ENCODE measurements at regions not wholly inside any gene's neighbourhood (a gene's known extent, or its start where the extent isn't known, plus 50 kb on each side); places are given as distances from the start of the nearest gene placed in this dataset.

DNA sequence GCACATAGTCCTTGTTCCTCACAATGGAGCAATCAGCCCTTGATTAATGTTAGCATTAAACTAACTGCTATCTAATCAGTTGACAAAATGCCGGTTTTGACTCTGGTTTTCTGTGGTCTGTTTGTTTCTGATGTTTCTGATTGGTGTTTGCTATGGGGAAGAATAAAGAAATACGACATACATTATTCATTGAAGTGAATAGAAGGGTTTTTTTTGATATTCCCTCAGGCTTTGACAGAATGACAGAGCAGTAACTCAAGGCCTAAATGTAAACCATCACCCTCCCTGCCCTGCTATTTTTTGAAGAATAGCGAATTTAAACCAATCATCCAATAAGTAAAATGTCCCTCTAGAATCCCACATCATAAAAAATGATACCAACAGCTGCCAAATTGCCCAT lies 65.5 kb upstream of the HS3ST1 start:
- Mint-ChIP-seq H3K4me3 (no peak overlapping the region), H3K27ac (no peak overlapping the region), H3K36me3 (ENCODE audit: low read depth) (peaks cover 3% of the 10 kb centered on the region; the same call in 1 of the 3 replicates), H3K9me3 (peaks cover 9% of the 10 kb centered on the region; the same call in 2 of the 3 replicates), H3K27me3 (ENCODE audit: insufficient read depth, low read depth, poor library complexity) (no peaks in the 10 kb centered on the region), H3K4me1 (peaks cover 5% of the 10 kb centered on the region; the same call in 1 of the 3 replicates)
- H3K4me3 ChIP-seq = no peak overlapping the region
- no peaks in the 10 kb centered on the region for H3K4me1 ChIP-seq (ENCODE audit: insufficient read depth)
- no peaks in the 10 kb centered on the region for H3K36me3 ChIP-seq (ENCODE audit: insufficient read depth)
- DNase-seq (ENCODE audit: low spot score) (no peak), ATAC-seq (no peak)
- no peaks in the 10 kb centered on the region for H3K79me2 ChIP-seq (replicated peaks; ENCODE audit: insufficient read depth)
- no peak overlapping the region for H3K4me2 ChIP-seq
- no peaks in the 10 kb centered on the region for H3K27me3 ChIP-seq (ENCODE audit: insufficient read depth)
- no peak overlapping the region for H2AFZ ChIP-seq
- TF ChIP-seq, protein P1, sequence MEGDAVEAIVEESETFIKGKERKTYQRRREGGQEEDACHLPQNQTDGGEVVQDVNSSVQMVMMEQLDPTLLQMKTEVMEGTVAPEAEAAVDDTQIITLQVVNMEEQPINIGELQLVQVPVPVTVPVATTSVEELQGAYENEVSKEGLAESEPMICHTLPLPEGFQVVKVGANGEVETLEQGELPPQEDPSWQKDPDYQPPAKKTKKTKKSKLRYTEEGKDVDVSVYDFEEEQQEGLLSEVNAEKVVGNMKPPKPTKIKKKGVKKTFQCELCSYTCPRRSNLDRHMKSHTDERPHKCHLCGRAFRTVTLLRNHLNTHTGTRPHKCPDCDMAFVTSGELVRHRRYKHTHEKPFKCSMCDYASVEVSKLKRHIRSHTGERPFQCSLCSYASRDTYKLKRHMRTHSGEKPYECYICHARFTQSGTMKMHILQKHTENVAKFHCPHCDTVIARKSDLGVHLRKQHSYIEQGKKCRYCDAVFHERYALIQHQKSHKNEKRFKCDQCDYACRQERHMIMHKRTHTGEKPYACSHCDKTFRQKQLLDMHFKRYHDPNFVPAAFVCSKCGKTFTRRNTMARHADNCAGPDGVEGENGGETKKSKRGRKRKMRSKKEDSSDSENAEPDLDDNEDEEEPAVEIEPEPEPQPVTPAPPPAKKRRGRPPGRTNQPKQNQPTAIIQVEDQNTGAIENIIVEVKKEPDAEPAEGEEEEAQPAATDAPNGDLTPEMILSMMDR (conservative IDR thresholded peaks at IDR 0.05; ENCODE audit: low read depth in 2 of 2) = no peak
- no peak for TF ChIP-seq EZH2 (IDR thresholded peaks at IDR 0.05; ENCODE audit: low read depth, unreplicated experiment)
- no peak for TF ChIP-seq JUNB (IDR thresholded peaks at IDR 0.05; ENCODE audit: unreplicated experiment)
- TF ChIP-seq ZNF331 (CRISPR knock-in tag; IDR thresholded peaks at IDR 0.05; ENCODE audit: low read depth) = no peak
- no peak for TF ChIP-seq STAT1 (IDR thresholded peaks at IDR 0.05; ENCODE audit: unreplicated experiment)
- no peak for TF ChIP-seq CREB1 (CRISPR knock-in tag; IDR thresholded peaks at IDR 0.05; ENCODE audit: low read depth)
- TF ChIP-seq EZH2phosphoT487 (IDR thresholded peaks at IDR 0.05; ENCODE audit: unreplicated experiment) = no peak
- TF ChIP-seq, protein P2, sequence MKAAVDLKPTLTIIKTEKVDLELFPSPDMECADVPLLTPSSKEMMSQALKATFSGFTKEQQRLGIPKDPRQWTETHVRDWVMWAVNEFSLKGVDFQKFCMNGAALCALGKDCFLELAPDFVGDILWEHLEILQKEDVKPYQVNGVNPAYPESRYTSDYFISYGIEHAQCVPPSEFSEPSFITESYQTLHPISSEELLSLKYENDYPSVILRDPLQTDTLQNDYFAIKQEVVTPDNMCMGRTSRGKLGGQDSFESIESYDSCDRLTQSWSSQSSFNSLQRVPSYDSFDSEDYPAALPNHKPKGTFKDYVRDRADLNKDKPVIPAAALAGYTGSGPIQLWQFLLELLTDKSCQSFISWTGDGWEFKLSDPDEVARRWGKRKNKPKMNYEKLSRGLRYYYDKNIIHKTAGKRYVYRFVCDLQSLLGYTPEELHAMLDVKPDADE (IDR thresholded peaks at IDR 0.05) = no peak
- no peak for TF ChIP-seq ZNF114 (CRISPR knock-in tag; IDR thresholded peaks at IDR 0.05)
- TF ChIP-seq, protein P3, sequence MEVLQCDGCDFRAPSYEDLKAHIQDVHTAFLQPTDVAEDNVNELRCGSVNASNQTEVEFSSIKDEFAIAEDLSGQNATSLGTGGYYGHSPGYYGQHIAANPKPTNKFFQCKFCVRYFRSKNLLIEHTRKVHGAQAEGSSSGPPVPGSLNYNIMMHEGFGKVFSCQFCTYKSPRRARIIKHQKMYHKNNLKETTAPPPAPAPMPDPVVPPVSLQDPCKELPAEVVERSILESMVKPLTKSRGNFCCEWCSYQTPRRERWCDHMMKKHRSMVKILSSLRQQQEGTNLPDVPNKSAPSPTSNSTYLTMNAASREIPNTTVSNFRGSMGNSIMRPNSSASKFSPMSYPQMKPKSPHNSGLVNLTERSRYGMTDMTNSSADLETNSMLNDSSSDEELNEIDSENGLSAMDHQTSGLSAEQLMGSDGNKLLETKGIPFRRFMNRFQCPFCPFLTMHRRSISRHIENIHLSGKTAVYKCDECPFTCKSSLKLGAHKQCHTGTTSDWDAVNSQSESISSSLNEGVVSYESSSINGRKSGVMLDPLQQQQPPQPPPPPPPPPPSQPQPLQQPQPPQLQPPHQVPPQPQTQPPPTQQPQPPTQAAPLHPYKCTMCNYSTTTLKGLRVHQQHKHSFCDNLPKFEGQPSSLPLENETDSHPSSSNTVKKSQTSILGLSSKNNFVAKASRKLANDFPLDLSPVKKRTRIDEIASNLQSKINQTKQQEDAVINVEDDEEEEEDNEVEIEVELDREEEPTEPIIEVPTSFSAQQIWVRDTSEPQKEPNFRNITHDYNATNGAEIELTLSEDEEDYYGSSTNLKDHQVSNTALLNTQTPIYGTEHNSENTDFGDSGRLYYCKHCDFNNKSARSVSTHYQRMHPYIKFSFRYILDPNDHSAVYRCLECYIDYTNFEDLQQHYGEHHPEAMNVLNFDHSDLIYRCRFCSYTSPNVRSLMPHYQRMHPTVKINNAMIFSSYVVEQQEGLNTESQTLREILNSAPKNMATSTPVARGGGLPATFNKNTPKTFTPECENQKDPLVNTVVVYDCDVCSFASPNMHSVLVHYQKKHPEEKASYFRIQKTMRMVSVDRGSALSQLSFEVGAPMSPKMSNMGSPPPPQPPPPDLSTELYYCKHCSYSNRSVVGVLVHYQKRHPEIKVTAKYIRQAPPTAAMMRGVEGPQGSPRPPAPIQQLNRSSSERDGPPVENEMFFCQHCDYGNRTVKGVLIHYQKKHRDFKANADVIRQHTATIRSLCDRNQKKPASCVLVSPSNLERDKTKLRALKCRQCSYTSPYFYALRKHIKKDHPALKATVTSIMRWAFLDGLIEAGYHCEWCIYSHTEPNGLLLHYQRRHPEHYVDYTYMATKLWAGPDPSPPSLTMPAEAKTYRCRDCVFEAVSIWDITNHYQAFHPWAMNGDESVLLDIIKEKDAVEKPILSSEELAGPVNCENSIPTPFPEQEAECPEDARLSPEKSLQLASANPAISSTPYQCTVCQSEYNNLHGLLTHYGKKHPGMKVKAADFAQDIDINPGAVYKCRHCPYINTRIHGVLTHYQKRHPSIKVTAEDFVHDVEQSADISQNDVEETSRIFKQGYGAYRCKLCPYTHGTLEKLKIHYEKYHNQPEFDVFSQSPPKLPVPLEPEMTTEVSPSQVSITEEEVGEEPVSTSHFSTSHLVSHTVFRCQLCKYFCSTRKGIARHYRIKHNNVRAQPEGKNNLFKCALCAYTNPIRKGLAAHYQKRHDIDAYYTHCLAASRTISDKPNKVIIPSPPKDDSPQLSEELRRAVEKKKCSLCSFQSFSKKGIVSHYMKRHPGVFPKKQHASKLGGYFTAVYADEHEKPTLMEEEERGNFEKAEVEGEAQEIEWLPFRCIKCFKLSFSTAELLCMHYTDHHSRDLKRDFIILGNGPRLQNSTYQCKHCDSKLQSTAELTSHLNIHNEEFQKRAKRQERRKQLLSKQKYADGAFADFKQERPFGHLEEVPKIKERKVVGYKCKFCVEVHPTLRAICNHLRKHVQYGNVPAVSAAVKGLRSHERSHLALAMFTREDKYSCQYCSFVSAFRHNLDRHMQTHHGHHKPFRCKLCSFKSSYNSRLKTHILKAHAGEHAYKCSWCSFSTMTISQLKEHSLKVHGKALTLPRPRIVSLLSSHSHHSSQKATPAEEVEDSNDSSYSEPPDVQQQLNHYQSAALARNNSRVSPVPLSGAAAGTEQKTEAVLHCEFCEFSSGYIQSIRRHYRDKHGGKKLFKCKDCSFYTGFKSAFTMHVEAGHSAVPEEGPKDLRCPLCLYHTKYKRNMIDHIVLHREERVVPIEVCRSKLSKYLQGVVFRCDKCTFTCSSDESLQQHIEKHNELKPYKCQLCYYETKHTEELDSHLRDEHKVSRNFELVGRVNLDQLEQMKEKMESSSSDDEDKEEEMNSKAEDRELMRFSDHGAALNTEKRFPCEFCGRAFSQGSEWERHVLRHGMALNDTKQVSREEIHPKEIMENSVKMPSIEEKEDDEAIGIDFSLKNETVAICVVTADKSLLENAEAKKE (CRISPR knock-in tag; IDR thresholded peaks at IDR 0.05) = no peak
- no peak for TF ChIP-seq POLR2AphosphoS5 (IDR thresholded peaks at IDR 0.05; ENCODE audit: low read depth)
- TF ChIP-seq, protein P4, sequence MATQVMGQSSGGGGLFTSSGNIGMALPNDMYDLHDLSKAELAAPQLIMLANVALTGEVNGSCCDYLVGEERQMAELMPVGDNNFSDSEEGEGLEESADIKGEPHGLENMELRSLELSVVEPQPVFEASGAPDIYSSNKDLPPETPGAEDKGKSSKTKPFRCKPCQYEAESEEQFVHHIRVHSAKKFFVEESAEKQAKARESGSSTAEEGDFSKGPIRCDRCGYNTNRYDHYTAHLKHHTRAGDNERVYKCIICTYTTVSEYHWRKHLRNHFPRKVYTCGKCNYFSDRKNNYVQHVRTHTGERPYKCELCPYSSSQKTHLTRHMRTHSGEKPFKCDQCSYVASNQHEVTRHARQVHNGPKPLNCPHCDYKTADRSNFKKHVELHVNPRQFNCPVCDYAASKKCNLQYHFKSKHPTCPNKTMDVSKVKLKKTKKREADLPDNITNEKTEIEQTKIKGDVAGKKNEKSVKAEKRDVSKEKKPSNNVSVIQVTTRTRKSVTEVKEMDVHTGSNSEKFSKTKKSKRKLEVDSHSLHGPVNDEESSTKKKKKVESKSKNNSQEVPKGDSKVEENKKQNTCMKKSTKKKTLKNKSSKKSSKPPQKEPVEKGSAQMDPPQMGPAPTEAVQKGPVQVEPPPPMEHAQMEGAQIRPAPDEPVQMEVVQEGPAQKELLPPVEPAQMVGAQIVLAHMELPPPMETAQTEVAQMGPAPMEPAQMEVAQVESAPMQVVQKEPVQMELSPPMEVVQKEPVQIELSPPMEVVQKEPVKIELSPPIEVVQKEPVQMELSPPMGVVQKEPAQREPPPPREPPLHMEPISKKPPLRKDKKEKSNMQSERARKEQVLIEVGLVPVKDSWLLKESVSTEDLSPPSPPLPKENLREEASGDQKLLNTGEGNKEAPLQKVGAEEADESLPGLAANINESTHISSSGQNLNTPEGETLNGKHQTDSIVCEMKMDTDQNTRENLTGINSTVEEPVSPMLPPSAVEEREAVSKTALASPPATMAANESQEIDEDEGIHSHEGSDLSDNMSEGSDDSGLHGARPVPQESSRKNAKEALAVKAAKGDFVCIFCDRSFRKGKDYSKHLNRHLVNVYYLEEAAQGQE (IDR thresholded peaks at IDR 0.05; ENCODE audit: unreplicated experiment) = no peak
- no peak overlapping the region for H3K27ac ChIP-seq (ENCODE audit: low read depth)
- no peaks in the 10 kb centered on the region for H3K9me2 ChIP-seq (ENCODE audit: insufficient read depth)
- H4K20me1 ChIP-seq (replicated peaks; ENCODE audit: insufficient read depth) = no peaks in the 10 kb centered on the region
- H3F3A ChIP-seq (replicated peaks; ENCODE audit: low read depth) = no peaks in the 10 kb centered on the region
